Activated effector memory CD4-positive, alpha-beta T cell treated with anti-CD3 and anti-CD28 coated beads, Interleukin-2, amount 50 U/mL, for 16 hours (primary cell): ENCODE measurements at regions not wholly inside any gene's neighbourhood (a gene's known extent, or its start where the extent isn't known, plus 50 kb on each side); places are given as distances from the start of the nearest gene placed in this dataset.
"Not testable (repeated sequence)": the region's sequence is repeated elsewhere in the genome, so short reads cannot be mapped to it uniquely, and the experiment has no call there.

Source experiments
- DNase-seq: peaks from one replicate; pipeline ENCODE4 v3.0.0-alpha.2; 2020

GRCh38 chr7:68733219-68734153 lies 864.8 kb upstream of the AUTS2 start:
- no peak for DNase-seq

- DNase-seq = no peak
Measured at GRCh38 chr7:68734431-68734830, 863.8 kb upstream of the AUTS2 start.

GRCh38 chr7:68739306-68739705 lies 859.0 kb upstream of the AUTS2 start:
- DNase-seq = no peak

DNA sequence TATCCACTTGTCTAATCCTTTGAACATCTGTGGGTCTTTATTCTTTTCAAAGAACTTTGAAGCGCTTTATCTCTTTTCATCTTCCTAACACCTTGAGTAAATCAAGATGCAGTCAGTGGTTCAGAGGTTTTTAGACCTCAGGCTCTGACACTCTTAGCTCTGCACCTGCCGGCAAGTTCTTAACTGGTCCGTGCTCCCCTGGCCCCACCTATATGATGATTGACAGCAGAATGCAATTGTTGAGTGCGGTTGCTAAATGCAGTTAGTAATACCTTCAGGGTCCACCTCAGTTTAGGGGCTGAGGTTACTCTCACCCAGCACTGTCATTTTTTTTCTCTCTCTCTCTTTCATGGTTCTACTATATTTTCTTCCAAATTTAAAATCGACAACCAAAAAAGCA lies 854.2 kb upstream of the AUTS2 start:
- no peak for DNase-seq

- DNase-seq = no peak
Measured at GRCh38 chr7:68748934-68749900, 849.1 kb upstream of the AUTS2 start.

DNA sequence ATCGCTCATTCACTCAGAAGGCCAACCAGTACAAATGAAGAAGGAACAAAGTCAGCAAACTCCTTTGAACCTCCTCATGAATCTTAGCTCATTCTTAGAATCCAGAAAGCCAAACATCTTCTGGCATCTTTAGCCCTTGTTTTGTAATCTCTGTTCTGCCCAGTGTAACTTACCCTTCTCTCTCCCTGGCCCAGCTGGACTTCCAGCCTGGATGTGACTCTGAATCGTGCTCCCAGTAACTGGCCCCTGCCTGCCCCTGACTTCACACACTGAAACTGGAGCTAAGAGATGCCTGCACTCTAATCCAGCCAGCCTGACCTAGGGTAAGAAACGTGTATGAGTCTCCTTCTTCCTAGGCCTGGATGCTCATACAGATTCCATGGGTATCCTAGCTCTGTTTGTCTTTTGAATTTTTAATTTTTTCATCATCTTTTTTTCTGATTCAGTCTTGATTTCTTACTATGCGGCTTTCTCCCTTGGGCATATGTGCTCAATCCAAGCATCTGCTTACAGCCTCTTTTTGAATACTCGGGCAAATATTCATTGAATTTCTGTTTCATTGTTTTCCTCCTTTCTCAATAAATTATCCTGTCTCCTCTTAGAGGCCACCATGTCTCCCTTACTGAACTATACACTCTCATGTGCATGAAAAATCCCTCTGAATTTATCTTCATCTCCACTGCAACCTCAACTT lies 845.6 kb upstream of the AUTS2 start:
- no peak for DNase-seq

DNA sequence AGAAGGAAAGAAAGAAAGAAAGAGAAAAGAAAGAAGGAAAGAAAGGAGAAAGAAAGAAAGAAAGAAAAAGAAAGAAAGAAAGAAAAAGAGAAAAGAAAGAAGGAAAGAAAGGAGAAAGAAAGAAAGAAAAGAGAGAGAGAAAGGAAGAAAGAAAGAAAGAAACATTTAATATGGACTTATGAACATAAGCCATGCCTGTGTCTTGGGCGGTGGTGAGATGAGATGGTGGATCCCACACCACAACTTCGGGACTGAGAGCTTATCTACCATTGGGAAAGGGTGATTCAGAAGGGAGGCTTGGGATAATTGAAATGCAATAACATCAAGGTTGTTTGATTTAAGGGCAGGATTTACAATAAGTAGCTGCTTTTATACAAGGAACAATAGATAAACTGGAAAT lies 843.9 kb upstream of the AUTS2 start:
- no peak for DNase-seq

DNA sequence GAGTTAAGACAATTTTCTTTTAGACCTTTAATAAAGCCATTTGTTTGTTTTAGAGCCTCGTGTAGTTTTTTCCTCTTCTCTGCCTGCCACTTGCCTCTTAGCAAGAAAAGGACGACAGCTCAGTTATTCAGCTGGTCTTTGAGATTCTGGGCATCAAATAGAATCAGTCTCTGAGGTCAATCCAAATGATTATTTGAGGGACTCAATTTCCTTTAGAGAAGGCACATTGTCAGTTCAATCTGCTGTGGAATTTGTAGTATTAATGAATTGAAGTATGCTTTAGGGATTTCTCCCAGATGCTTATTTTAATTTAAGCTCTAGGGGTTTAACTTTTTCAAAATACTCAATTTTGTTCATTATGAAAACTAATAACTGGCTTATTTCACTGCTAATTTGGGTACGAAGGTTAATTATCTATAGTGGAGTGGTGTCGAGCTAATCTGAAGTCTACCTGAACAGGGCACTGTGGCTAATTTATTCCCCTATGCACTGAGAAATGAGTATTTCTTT lies 841.2 kb upstream of the AUTS2 start:
- DNase-seq = no peak

DNA sequence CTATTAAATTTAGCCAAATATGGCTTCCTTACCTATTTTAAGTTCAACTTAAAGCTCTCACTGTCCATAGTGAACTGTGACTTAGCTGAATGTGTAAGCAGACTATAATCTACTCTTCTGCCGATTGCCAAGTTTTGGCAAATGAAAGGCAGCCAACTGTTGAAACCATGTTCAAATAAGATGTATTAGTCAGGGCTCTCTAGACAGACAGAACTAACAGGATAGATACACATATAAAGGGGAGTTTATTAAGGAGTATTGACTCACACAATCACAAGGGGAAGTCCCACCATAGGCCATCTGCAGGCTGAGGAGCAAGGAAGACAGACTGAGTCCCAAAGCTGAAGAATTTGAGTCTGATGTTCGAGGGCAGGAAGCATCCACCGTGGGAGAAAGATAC lies 837.7 kb upstream of the AUTS2 start:
- DNase-seq = no peak

- DNase-seq = no peak
Measured at GRCh38 chr7:68767462-68767861, 830.8 kb upstream of the AUTS2 start.

DNA sequence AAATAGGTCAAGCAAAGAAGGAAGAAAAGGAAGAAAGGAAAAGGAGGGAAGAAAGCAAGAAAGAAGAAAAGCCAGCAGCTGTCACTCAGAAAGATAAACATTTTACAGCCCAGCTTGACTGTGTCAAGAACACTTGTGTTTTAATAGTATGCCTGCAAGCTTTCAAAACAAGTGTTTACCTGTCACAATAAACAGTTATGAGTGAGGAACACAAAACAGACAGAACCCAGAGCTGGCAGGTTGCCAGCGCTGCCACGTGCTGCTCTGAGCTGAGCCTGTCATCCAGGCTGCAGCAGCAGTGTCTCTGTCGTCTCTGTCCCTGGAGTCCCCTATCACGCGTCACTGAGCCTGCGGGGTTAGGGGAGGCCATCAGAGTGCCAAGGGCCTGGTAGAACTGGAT lies 827.6 kb upstream of the AUTS2 start:
- DNase-seq = no peak

DNA sequence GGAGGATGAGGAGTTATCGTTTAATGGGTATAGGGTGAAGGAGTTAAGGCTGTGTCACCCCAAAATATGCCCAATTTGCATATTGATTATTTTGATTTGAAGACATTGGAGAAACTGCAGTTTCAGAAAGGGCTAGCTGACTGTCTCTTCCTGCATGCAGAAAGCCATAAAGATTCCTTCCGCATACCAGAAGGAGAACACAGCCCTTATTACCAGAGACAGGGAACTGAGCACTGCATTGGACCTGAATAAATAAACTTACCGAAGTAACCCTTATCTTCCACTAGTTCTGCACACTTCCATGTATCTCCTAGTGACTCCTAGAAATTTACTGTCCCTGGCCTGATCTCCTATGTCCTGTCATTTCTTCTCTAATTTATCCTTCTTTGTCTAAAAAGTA lies 821.9 kb upstream of the AUTS2 start:
- DNase-seq = no peak

DNA sequence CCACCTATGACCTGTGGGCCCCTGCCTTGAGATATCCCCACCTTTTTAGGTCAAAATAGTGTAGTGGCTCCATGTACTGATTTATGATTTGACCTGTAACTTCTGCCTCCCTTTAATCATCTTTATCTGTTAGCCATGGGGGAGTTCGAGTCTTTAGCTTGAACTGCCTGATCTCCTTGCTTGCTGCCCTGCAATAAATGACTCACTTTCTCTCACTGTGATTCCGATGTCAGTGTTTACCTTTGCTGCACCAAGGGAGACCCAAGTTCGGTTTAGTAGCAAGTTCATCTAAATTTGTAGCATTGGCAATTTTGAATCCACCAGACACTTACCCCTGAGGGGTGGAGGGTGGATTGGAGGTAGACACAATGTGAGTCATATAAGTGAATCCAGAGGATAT lies 814.6 kb upstream of the AUTS2 start:
- no peak for DNase-seq

GRCh38 chr7:68785036-68785435 lies 813.2 kb upstream of the AUTS2 start:
- DNase-seq = no peak

GRCh38 chr7:68787566-68787965 lies 810.7 kb upstream of the AUTS2 start:
- no peak for DNase-seq

DNA sequence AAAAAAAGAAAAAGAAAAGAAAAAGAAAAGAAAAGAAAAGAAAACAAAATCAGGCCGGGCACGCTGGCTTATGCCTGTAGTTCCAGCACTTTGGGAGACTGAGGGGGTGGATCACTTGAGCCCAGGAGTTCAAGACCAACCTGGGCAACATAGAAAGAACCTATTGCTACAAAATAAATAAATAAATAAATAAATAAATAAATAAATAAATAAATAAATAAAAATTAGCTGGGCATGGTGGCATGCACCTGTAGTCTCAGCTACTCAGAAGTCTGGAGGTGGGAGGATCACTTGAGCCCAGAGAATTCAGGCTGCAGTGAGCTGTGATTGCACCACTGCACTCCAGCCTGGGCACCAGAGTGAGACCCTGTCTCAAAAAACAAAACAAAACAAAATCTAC lies 809.7 kb upstream of the AUTS2 start:
- DNase-seq = not testable (repeated sequence)

DNA sequence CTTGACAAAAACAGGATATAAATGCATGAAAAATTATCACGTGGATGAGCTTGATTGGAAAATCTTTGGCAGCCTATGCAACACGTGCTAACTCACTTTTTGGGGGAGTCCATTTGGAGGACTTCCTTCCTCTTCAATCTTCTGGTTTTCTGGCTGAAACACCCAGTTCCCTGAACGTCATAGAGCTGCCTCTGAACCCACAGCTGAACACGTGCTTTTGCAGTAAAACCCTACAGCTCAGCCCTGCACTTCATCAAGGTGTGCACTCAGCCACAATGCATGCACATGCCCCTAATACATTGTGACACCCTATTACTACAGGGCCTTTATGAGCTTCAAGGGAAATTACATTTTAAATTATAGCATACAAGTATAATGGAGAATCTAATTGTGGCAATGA lies 808.7 kb upstream of the AUTS2 start:
- DNase-seq = no peak

- DNase-seq = no peak
Measured at GRCh38 chr7:68792351-68792750, 805.9 kb upstream of the AUTS2 start.

DNA sequence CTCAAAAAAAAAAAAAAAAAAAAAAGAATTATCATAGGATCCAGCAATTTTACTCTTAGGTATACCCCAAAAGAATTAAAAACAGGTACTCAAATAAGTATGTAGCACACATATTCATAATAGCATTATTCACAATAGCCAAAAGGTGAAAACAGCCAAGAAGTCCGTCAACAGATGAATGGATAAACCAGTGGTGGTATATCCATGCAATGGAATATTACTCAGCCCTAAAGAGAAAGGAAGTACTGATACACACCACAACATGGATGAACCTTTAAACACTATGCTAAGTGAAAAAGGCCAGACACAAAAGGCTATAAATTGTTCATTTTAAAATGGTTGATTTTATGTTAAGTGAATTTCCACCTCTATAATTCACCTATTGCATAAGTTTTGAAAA lies 804.8 kb upstream of the AUTS2 start:
- no peak for DNase-seq

DNA sequence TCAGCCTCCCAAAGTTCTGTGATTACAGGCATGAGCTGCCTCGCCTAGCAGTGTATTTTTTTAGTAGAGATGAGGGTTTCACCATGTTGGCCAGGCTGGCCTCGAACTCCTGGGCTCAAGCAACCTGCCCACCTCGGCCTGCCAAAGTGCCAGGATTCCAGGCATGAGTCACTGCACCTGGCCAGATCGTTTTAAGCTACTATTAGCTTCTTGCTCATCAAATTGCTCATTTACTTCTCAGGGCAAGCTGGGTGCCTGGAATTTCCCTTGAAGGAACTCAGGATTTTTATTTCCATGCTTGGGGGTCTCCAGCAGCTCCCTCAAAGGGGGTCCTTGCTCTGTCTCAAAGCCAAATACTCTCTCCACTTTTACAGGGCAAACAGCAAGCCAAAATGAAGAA lies 798.0 kb upstream of the AUTS2 start:
- DNase-seq = no peak

- no peak for DNase-seq
Measured at GRCh38 chr7:68805159-68805558, 793.1 kb upstream of the AUTS2 start.

- no peak for DNase-seq
Measured at GRCh38 chr7:68807666-68808065, 790.6 kb upstream of the AUTS2 start.

GRCh38 chr7:68813551-68814080 lies 784.7 kb upstream of the AUTS2 start:
- DNase-seq = no peak
